ENCODE measurements at regions not wholly inside any gene's neighbourhood (a gene's known extent, or its start where the extent isn't known, plus 50 kb on each side); places are given as distances from the start of the nearest gene placed in this dataset.
A peak's percentile ranks its signal among the peaks of the same experiment; 100 is the strongest.

DNA sequence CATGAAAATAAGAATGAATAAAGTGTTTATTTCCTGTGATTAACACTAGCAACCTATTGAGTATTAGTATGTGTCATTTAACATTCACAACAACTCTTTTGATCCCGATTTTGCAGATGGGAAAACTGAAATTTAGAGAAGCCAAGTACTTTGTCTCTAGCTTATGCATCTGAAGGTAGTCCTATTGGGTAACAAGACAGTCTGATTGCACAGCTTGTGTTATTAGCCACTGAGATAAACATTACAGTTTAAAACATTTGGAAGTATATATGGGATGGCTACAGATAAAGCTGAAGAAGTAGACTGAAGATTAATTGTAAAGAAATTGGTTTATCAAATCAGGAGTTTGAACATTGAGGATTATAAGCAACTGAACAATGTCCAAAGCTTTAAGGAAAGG is 99.6 kb upstream of the PDE5A start:
- no peaks in the 10 kb centered on the region for H3K36me3 ChIP-seq (ENCODE audit: low read depth, low read length)
- TF ChIP-seq EZH2phosphoT487 (IDR thresholded peaks at IDR 0.05; ENCODE audit: borderline replicate concordance, low read length) (no peak), EZH2 (IDR thresholded peaks at IDR 0.05; ENCODE audit: low read length, unreplicated experiment) (no peak)
- TF ChIP-seq, protein P1, sequence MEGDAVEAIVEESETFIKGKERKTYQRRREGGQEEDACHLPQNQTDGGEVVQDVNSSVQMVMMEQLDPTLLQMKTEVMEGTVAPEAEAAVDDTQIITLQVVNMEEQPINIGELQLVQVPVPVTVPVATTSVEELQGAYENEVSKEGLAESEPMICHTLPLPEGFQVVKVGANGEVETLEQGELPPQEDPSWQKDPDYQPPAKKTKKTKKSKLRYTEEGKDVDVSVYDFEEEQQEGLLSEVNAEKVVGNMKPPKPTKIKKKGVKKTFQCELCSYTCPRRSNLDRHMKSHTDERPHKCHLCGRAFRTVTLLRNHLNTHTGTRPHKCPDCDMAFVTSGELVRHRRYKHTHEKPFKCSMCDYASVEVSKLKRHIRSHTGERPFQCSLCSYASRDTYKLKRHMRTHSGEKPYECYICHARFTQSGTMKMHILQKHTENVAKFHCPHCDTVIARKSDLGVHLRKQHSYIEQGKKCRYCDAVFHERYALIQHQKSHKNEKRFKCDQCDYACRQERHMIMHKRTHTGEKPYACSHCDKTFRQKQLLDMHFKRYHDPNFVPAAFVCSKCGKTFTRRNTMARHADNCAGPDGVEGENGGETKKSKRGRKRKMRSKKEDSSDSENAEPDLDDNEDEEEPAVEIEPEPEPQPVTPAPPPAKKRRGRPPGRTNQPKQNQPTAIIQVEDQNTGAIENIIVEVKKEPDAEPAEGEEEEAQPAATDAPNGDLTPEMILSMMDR (conservative IDR thresholded peaks at IDR 0.05; ENCODE audit: low read depth, low read length) = no peak
- H3K9ac ChIP-seq (ENCODE audit: low read length) = no peak overlapping the region
- no peaks in the 10 kb centered on the region for H4K20me1 ChIP-seq (ENCODE audit: low read length)
- ATAC-seq = no peak
- intact Hi-C loops (cut with micrococcal nuclease) = no loop called here
- ChIA-PET POLR2A (ENCODE audit: unreplicated experiment) (no interaction called here), CTCF (no interaction called here)
- no peaks in the 10 kb centered on the region for H3K9me3 ChIP-seq (ENCODE audit: low read length)
- no peaks in the 10 kb centered on the region for H3K27me3 ChIP-seq (ENCODE audit: low read length)
- no peak overlapping the region for H2AFZ ChIP-seq (ENCODE audit: low read length)
- H3K9me2 ChIP-seq (replicated peaks; ENCODE audit: low read length) = no peaks in the 10 kb centered on the region
- H3K27ac ChIP-seq (ENCODE audit: low read length) = peak overlapping the region; percentile 86
- H3K4me3 ChIP-seq (ENCODE audit: low read length) = no peak overlapping the region
- H3K4me1 ChIP-seq (ENCODE audit: insufficient read depth, low read length) = peaks cover 37% of the 10 kb centered on the region
- H3K4me2 ChIP-seq (ENCODE audit: low read length) = no peak overlapping the region
- peaks cover 10% of the 10 kb centered on the region for H3F3A ChIP-seq (ENCODE audit: low read length, unreplicated experiment)
- no TSS peak for BruUV-seq (replicated peaks)
- no peak for DNase-seq
- H3K79me2 ChIP-seq (ENCODE audit: low read length) = no peaks in the 10 kb centered on the region

DNA sequence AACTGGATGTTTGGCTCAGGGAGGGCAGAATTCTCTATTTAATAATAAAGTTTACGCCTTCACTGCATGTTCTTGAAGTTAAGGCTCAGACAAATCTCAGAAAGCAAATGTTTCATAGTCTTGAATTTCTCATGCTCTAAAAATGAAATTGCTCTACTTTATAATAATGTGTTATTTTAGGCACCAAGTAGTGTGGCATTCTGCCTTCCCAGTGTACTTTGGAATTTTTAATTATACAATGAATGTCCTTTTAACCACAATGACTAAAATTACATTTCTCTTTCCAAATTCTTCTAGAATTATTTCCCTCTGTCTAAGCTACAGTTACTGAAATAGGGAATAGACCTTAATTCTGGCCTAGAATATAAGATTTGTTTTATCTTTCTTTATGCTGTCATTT is 97.9 kb upstream of the PDE5A start:
- ChIA-PET POLR2A (ENCODE audit: unreplicated experiment) (no interaction called here), CTCF (no interaction called here)
- no peak overlapping the region for H3K4me2 ChIP-seq (ENCODE audit: low read length)
- intact Hi-C loops (cut with micrococcal nuclease) = no loop called here
- H4K20me1 ChIP-seq (ENCODE audit: low read length) = no peaks in the 10 kb centered on the region
- no TSS peak for BruUV-seq (replicated peaks)
- no peaks in the 10 kb centered on the region for H3K36me3 ChIP-seq (ENCODE audit: low read depth, low read length)
- no peak for ATAC-seq
- no peaks in the 10 kb centered on the region for H3K79me2 ChIP-seq (ENCODE audit: low read length)
- TF ChIP-seq EZH2phosphoT487 (IDR thresholded peaks at IDR 0.05; ENCODE audit: borderline replicate concordance, low read length) = no peak
- TF ChIP-seq EZH2 (IDR thresholded peaks at IDR 0.05; ENCODE audit: low read length, unreplicated experiment) = no peak
- TF ChIP-seq, protein P1 (conservative IDR thresholded peaks at IDR 0.05; ENCODE audit: low read depth, low read length) = no peak
- H3K9ac ChIP-seq (ENCODE audit: low read length) = no peak overlapping the region
- H3K27me3 ChIP-seq (ENCODE audit: low read length) = no peaks in the 10 kb centered on the region
- peaks cover 10% of the 10 kb centered on the region for H3F3A ChIP-seq (ENCODE audit: low read length, unreplicated experiment)
- no peaks in the 10 kb centered on the region for H3K9me2 ChIP-seq (replicated peaks; ENCODE audit: low read length)
- H3K9me3 ChIP-seq (ENCODE audit: low read length) = no peaks in the 10 kb centered on the region
- H3K4me3 ChIP-seq (ENCODE audit: low read length) = no peak overlapping the region
- H3K27ac ChIP-seq (ENCODE audit: low read length) = no peak overlapping the region
- H2AFZ ChIP-seq (ENCODE audit: low read length) = no peak overlapping the region
- H3K4me1 ChIP-seq (ENCODE audit: insufficient read depth, low read length) = peaks cover 31% of the 10 kb centered on the region
- no peak for DNase-seq

DNA sequence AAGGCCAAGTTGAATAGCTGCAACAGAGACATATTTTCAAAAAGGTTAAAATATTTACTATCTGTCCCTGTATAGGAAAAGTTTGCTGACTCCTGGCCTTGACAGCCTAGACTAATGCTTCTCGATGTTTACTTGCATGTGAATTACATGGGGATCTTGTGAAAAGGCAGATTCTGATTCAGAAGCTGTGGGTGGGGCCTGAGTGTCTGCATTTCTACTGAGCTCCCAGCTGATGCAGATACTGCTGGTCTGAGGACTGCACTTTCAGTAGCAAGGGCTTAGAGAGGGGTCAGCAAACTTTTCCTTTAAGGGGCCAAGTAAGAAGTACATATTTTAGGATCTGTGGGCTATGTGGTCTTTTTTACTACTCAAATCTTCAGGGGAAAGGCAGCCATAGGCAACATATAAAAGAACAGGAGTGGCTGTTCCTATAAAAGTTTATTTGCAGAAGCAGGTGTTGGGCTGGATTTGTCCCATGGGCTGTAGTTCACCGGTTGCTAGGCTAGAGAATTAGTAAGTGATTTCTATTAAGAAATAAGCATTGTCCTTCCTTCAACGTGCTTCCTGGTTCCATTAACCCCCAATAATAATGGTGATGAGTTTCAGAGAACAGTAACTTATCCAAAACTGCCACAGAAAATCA is 97.2 kb upstream of the PDE5A start:
- no peaks in the 10 kb centered on the region for H3K9me3 ChIP-seq (ENCODE audit: low read length)
- no peak overlapping the region for H2AFZ ChIP-seq (ENCODE audit: low read length)
- H3K27me3 ChIP-seq (ENCODE audit: low read length) = no peaks in the 10 kb centered on the region
- no peak overlapping the region for H3K4me3 ChIP-seq (ENCODE audit: low read length)
- ATAC-seq = no peak
- no peak overlapping the region for H3K9ac ChIP-seq (ENCODE audit: low read length)
- peaks cover 24% of the 10 kb centered on the region for H3K4me1 ChIP-seq (ENCODE audit: insufficient read depth, low read length)
- H3K36me3 ChIP-seq (ENCODE audit: low read depth, low read length) = no peaks in the 10 kb centered on the region
- no peaks in the 10 kb centered on the region for H3K79me2 ChIP-seq (ENCODE audit: low read length)
- CTCF ChIA-PET = no interaction called here
- no peak for DNase-seq
- TF ChIP-seq EZH2 (IDR thresholded peaks at IDR 0.05; ENCODE audit: low read length, unreplicated experiment) (no peak), EZH2phosphoT487 (IDR thresholded peaks at IDR 0.05; ENCODE audit: borderline replicate concordance, low read length) (no peak)
- TF ChIP-seq, protein P1 (conservative IDR thresholded peaks at IDR 0.05; ENCODE audit: low read depth, low read length) = no peak
- no peak overlapping the region for H3K27ac ChIP-seq (ENCODE audit: low read length)
- no peak overlapping the region for H3K4me2 ChIP-seq (ENCODE audit: low read length)
- no peaks in the 10 kb centered on the region for H4K20me1 ChIP-seq (ENCODE audit: low read length)
- intact Hi-C loops (cut with micrococcal nuclease) = no loop called here
- POLR2A ChIA-PET (ENCODE audit: unreplicated experiment) = no interaction called here
- no TSS peak for BruUV-seq (replicated peaks)
- no peaks in the 10 kb centered on the region for H3K9me2 ChIP-seq (replicated peaks; ENCODE audit: low read length)
- peaks cover 10% of the 10 kb centered on the region for H3F3A ChIP-seq (ENCODE audit: low read length, unreplicated experiment)
